K562 (cell line): ENCODE measurements at regions not wholly inside any gene's neighbourhood (a gene's known extent, or its start where the extent isn't known, plus 50 kb on each side); places are given as distances from the start of the nearest gene placed in this dataset.

Experiments used
- ATAC-seq: fragments of 200-7000 bp; cut with Tn5 transposase; 3 replicates; pipeline ENCODE4 v1.9.1; 2020; ENCODE audit warnings: moderate library complexity
- BruUV-seq: library from RNA; stranded (reverse); fragments of 400-500 nt; replicated peaks from 2 replicates; lab custom pipeline; 2021; lab: Mats Ljungman, UMichigan
- CTCF ChIA-PET: fragments of 300-600 bp; formaldehyde crosslinking; extraction: SDS; loops from one replicate; lab custom pipeline; 2021; ENCODE audit warnings: low intra/inter-chr PET ratio; lab: Yijun Ruan, JAX
- POLR2A ChIA-PET: fragments of 300-600, 350-650 bp; sonication (Branson Sonifier 250); formaldehyde crosslinking; extraction: SDS; loops from one replicate; lab custom pipeline; 2021; ENCODE audit warnings: antibody characterized with exemption, inconsistent platforms; lab: Yijun Ruan, JAX
- DNase-seq, 4 experiments: peaks; one replicate each; pipeline versions ENCODE4 v3.0.0 to v3.0.0-alpha.2; 2011 to 2018; ENCODE audit warnings: low spot score in 3 of 4, mixed read lengths in 3 of 4; ENCODE audit errors: extremely low read depth in 1 of 4
- FAIRE-seq: peaks from 2 replicates; lab custom pipeline; 2011; peaks lifted over from hg19 to GRCh38; lab: Jason Lieb, UNC
- H2AFZ ChIP-seq: 2 replicates; pipeline ENCODE4 v1.6.0; 2011; ENCODE audit warnings: low read depth, low read length, control low read depth, inconsistent platforms
- H3K27ac ChIP-seq: fragments of 200-600 bp; 3 replicates; pipeline ENCODE4 v1.8.0; 2011; ENCODE audit warnings: low read depth, mild to moderate bottlenecking, control low read depth, inconsistent platforms, low read length, moderate library complexity, mixed read lengths; ENCODE audit errors: extremely low read depth
- H3K27me3 ChIP-seq, 2 experiments: fragments of 300-600 bp in 1 of 2; 2 replicates in 1 of 2; 3 replicates in 1 of 2; pipeline versions ENCODE4 v1.6.0 to v1.8.0; 2011; ENCODE audit warnings: inconsistent platforms in 2 of 2, low read length in 2 of 2, mild to moderate bottlenecking in 1 of 2, mixed read lengths in 1 of 2, moderate library complexity in 1 of 2; ENCODE audit not compliant: control insufficient read depth in 2 of 2, insufficient read depth in 2 of 2
- H3K36me3 ChIP-seq: fragments of 300-600 bp; 3 replicates; pipeline ENCODE4 v1.8.0; 2011; ENCODE audit warnings: mild to moderate bottlenecking, low read length, inconsistent platforms; ENCODE audit not compliant: control insufficient read depth, insufficient read depth
- H3K4me1 ChIP-seq, 2 experiments: fragments of 200-600 bp in 1 of 2; replicated peaks in 1 of 2; 2 replicates in 1 of 2; 3 replicates in 1 of 2; pipeline versions ENCODE4 v1.5.1 to v1.8.0; 2011; ENCODE audit warnings: inconsistent platforms in 2 of 2, low read length in 2 of 2, mild to moderate bottlenecking in 1 of 2, mixed read lengths in 1 of 2, moderate library complexity in 1 of 2; ENCODE audit not compliant: control insufficient read depth in 2 of 2, insufficient read depth in 2 of 2
- H3K4me2 ChIP-seq: 2 replicates; pipeline ENCODE4 v1.6.1; 2011; ENCODE audit warnings: low read length, control low read depth, inconsistent platforms, mixed read lengths; ENCODE audit not compliant: insufficient read depth
- H3K4me3 ChIP-seq: fragments of 200-600 bp; sonication (generic), shearing (Covaris generic); 2 replicates; pipeline ENCODE4 v1.5.1; 2016; ENCODE audit warnings: control low read depth, inconsistent platforms
- H3K79me2 ChIP-seq: fragments of 200-600 bp; 3 replicates; pipeline ENCODE4 v1.8.0; 2011; ENCODE audit warnings: low read length, inconsistent platforms; ENCODE audit not compliant: control insufficient read depth, insufficient read depth
- H3K9ac ChIP-seq, 2 experiments: 2 replicates each; pipeline versions ENCODE4 v1.6.0 to v1.6.1; 2011; ENCODE audit warnings: low read depth in 2 of 2, low read length in 2 of 2, control low read depth in 1 of 2, inconsistent platforms in 1 of 2, mild to moderate bottlenecking in 1 of 2, mixed read lengths in 1 of 2; ENCODE audit not compliant: insufficient read depth in 1 of 2
- H3K9me1 ChIP-seq: one replicate; pipeline ENCODE4 v1.6.0; 2011; ENCODE audit warnings: inconsistent platforms, mild to moderate bottlenecking, low read length, moderate library complexity; ENCODE audit not compliant: control insufficient read depth, insufficient read depth
- H3K9me3 ChIP-seq: replicated peaks from 2 replicates; pipeline ENCODE4 v1.5.1; 2011; ENCODE audit warnings: low read depth, low read length, inconsistent platforms; ENCODE audit not compliant: control insufficient read depth, insufficient read depth
- H4K20me1 ChIP-seq: replicated peaks from 2 replicates; pipeline ENCODE4 v1.6.1; 2011; ENCODE audit warnings: low read length, inconsistent platforms, mixed read lengths; ENCODE audit not compliant: control insufficient read depth, insufficient read depth
- ELF1 ChIP-seq: fragments of 200-800 bp; sonication (Bioruptor generic); IDR thresholded peaks from 2 replicates; pipeline ENCODE4 v1.6.1; 2016; ENCODE audit warnings: missing genetic modification characterization, missing compliant biosample characterization
- FOXK1 ChIP-seq: sonication (generic); formaldehyde crosslinking; IDR thresholded peaks from 2 replicates; pipeline ENCODE4 v1.8.0; 2022; ENCODE audit warnings: missing genetic modification reagents, mild to moderate bottlenecking, borderline replicate concordance
- GATA2 ChIP-seq: sonication (generic); formaldehyde crosslinking; IDR thresholded peaks from 2 replicates; pipeline ENCODE4 v1.4.0; 2020; ENCODE audit warnings: mild to moderate bottlenecking, missing genetic modification reagents
- MEF2D ChIP-seq: conservative IDR thresholded peaks from 2 replicates; pipeline ENCODE4 v1.6.1; 2016; ENCODE audit warnings: low read depth, missing genetic modification characterization, missing compliant biosample characterization
- NFIC ChIP-seq: fragments of 450-650 bp; IDR thresholded peaks from 2 replicates; pipeline ENCODE4 v1.6.1; 2017; ENCODE audit warnings: mild to moderate bottlenecking, inconsistent platforms
- ZC3H4 ChIP-seq: sonication (generic); formaldehyde crosslinking; IDR thresholded peaks from 2 replicates; pipeline ENCODE4 v1.9.0; 2021; ENCODE audit warnings: missing genetic modification reagents, borderline replicate concordance
- ZNF23 ChIP-seq: fragments of 250-450 bp; sonication (Bioruptor Pico); IDR thresholded peaks from 2 replicates; pipeline ENCODE4 v1.4.0; 2020; ENCODE audit warnings: mild to moderate bottlenecking
- ZNF507 ChIP-seq: conservative IDR thresholded peaks from 2 replicates; pipeline ENCODE4 v1.6.1; 2017; ENCODE audit warnings: missing genetic modification characterization, missing compliant biosample characterization
- WGBS: fragments of 100-300 bp; shearing (Covaris generic); methylation state at CpG from one replicate; pipeline ENCODE4 v1.1.6; 2016; ENCODE audit warnings: low coverage, mixed read lengths; ENCODE audit not compliant: insufficient coverage; ENCODE audit errors: missing lambda C conversion rate; 5-methylcytosine and 5-hydroxymethylcytosine counted together
- in situ Hi-C: fragments of 300-500 bp; cut with MboI; formaldehyde crosslinking; loops from 4 replicates; pipeline ENCODE4 v1.15.0; 2018; ENCODE audit warnings: inconsistent platforms, mixed read lengths
- intact Hi-C: fragments of 100-400 bp; cut with micrococcal nuclease; formaldehyde crosslinking; loops from 2 replicates; pipeline ENCODE4 v1.14.2; 2022

DNA sequence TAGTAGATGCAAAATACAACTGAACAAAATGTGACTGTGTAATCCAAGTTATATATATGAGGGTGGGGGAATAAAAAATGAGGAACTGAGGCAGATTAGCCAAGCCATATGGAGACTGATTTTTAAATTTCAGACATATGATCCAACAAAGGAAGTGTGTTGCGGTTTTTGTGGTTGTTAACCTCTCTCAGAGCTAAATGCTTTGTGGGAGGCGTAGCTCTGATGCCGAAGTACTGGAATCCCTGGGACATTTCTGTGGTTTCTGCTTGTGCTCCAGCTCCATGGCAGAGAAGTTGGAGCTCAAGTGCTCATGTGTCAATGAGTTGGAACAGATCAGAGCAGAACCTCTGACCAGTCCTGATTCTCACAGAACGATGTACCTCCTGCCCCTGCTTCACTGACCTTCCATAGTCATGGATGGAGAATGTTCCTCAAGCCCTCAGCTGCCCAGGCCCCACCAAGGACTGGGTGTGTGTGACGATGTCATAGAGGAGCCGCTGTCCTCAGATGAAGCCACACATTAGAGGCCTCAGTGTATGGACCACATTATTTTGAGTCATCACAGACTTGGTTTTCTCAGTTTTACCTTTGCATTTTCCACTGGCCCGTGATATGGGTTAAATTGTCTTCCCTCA is 107.6 kb downstream of the SOX1 start:
- Histone ChIP-seq H3K27me3 (peaks cover 3 to 19% of the 10 kb centered on the region in 2 experiments; a peak in 3 of 5 replicates), H3K4me1 (no peaks in the 10 kb centered on the region), H3K27ac (no peak overlapping the region), H3K9me1 (no peaks in the 10 kb centered on the region), H3K9me3 (no peaks in the 10 kb centered on the region), H3K79me2 (no peaks in the 10 kb centered on the region), H3K4me2 (no peak overlapping the region), H3K4me3 (no peak overlapping the region), H2AFZ (no peak overlapping the region), H3K36me3 (no peaks in the 10 kb centered on the region), H3K9ac (no peak overlapping the region), H4K20me1 (no peaks in the 10 kb centered on the region)
- ChIA-PET POLR2A (no interaction called here), CTCF (no interaction called here)
- in situ Hi-C loops = no loop called here
- intact Hi-C loops = no loop called here
- no peak for FAIRE-seq
- no TSS peak for BruUV-seq
- ATAC-seq = no peak
- no peak for TF ChIP-seq ZNF507 (tag)
- TF ChIP-seq NFIC = no peak
- TF ChIP-seq ZNF23 (CRISPR knock-in tag) = no peak
- no peak for TF ChIP-seq MEF2D
- no peak for TF ChIP-seq ELF1
- TF ChIP-seq FOXK1 (CRISPR knock-in tag) = no peak
- no peak for TF ChIP-seq ZC3H4 (CRISPR knock-in tag)
- TF ChIP-seq GATA2 (CRISPR knock-in tag) = no peak
- no peak for DNase-seq
- WGBS = 2% methylated on average over 7 of the region's 7 CpGs
